ENCODE measurements at regions not wholly inside any gene's neighbourhood (a gene's known extent, or its start where the extent isn't known, plus 50 kb on each side); places are given as distances from the start of the nearest gene placed in this dataset.
"Not testable (repeated sequence)": the region's sequence is repeated elsewhere in the genome, so short reads cannot be mapped to it uniquely, and the experiment has no call there.

- DNase-seq (ENCODE audit: low read depth): no peak
Measured at GRCh38 chr9:86575137-86575536, 220.9 kb upstream of the TUT7 start.

DNA sequence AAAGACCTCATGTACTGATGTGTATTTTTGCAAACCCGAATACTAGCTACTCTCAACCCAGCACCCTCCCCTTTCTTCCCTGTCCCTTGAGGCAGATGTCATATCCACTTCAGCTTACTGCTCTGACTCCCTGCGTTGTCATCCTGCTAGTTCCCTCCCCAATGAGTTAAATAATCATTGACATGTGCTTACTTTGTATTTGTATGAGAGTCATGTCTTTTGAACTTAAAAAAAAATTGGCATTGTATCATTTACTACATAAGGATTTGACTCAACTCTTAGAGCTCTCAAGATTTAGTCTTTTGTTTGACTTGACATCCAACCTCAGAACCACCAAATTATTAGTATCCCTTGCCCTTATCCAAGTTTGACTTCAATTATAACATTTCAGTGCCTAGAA is 219.7 kb upstream of the TUT7 start:
- DNase-seq (ENCODE audit: low read depth): no peak

DNA sequence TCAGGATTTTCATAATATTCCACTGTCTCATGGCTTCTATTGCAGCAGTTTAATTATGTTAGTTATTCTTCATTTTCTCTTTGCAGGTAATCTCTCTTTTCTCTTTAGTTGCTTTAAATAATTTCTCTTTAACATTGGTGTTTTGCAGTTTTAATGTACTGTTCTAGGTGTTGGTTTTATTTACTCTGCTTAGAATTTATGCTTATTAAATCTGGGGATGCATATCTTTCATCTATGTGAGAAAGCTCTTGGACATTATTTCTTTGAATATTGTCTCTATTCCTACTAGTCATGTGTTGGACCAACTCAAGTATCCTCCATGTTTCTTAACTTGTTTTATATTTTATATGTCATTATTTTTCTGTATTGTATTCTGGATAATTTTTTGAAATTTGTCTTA is 218.7 kb upstream of the TUT7 start:
- no peak for DNase-seq (ENCODE audit: low read depth)

GRCh38 chr9:86565603-86566002 is 211.4 kb upstream of the TUT7 start:
- DNase-seq (ENCODE audit: low read depth): not testable (repeated sequence)

GRCh38 chr9:86563936-86564335 is 209.7 kb upstream of the TUT7 start:
- DNase-seq (ENCODE audit: low read depth): no peak

DNA sequence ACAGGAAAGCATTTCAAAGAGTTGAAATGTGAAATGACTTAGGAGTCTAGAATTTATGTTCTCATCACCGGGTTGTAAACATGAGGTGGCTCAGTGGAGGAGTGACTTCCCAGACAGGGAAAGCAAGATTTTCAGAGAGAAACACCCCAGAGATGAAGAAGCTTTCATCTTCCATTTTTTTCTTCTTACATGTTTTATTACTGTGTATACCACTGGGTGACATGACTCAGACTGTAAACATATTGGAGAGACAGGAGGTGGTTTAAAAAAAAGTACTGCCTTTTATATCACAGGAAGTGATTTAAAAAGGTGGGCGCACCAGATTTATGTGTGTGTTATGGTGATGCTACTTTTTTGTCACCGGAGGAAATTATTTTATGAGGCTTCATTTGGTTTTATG is 209.1 kb upstream of the TUT7 start:
- peak; percentile 71 for DNase-seq (ENCODE audit: low read depth)

DNA sequence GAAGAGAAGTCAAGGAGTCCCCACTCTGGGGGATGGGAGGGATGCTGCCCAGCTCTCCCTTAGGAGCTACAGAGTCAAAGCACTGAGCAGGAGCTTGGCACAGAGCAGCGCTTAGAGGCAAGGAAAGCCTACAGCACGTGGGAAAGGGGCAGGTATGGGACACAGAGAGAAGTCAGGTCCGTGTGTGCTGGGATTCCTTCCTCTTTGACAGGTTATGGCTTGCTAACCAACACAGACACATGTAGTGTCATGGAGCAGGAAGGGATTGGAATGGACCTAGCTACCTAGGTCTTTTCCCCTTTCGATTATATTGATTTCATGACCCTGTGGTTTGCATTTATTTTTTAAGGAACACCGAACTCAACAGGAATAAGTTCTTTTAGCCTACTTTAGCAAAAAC is 208.5 kb upstream of the TUT7 start:
- no peak for DNase-seq (ENCODE audit: low read depth)

DNA sequence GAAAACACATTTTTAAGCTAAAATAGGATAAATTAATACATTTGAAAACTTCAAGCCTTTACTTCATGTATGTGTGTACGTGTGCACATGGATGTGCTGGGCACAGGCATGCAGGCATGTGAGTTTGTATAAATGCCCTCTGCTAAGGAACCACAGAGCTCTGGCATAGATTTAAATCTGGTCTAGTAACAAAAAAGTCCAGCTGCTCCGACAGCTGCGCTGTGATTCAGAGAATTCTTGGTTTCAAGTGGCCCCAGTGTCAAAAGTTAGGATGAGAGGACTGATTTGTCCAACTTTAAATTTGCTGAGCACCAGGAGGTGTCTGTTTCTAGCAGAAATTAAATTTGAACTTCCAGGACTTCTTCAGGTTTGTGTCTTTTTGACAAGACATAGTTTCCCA is 203.7 kb upstream of the TUT7 start:
- no peak for DNase-seq (ENCODE audit: low read depth)

DNA sequence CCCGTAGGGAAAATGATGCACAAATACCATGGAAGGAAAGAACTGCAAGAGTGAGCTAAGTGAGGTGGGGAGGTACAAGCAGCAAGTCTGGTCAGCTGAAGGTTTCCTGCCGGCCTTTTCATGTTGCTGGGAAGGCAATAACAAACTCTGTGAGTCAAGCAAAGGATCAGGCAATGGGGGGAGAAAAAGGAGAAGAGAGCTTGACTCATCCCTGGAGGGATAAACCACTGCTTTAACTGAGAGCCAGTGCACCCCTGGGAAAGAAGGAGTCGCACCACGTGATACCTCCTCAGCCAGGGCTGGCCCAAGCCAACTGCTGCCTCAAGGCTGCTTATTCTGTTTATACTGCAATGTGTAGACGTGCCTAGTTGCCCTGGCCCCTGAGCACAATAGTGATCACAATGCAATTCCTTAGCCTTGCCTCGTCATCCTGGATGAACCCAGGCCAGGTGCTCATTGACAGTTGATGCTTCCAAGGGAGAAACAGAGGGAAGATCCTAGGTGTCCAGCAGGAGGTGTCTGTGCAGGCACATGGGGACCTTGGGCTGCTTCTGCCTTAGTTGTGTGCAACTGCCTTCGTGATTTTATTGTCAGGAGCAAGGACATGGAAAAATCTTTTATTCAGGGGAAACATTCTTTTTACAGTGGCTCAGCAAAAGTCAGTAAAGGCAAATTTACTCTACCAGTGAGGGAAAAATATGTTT is 203.0 kb upstream of the TUT7 start:
- DNase-seq (ENCODE audit: low read depth): peak; percentile 98

GRCh38 chr9:86555661-86556060 is 201.5 kb upstream of the TUT7 start:
- DNase-seq (ENCODE audit: low read depth): no peak

DNA sequence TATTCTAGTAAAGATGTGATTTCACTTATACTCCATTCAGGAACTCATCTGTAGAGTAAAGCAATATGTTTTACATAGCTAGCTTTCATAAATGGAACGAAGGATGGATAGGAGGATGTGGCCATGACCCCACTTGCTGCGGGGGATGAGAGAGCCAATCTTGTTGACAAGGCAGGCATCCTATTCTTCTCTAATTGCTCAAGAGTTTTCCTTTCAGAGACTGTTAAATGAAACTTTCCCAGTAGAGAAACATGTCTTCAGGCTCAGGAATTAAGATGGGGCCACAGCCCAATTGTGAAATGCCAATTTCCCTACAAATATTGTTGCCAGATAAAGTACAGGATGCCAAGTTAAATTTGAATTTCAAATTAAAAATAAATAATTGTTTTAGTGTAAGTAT is 196.2 kb upstream of the TUT7 start:
- DNase-seq (ENCODE audit: low read depth): peak; percentile 80

DNA sequence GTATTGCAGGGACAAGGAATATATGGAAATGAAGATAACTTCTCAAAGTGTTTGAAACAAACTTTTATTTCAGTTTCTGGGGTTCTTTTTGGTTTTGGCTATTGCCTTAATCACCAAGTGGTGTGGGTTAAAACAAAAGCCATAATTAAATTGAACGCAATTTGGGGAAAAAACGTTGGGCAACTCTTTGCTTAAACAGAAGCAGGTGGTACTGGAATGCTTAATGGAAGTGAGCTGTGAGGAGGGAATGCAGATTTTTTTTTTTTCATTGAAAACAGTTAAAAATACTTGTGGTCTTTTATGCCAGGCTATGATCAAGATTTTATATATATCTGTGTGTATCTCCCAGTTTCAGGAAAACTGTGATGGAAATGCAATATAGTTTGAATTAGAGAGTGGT is 195.7 kb upstream of the TUT7 start:
- no peak for DNase-seq (ENCODE audit: low read depth)

DNA sequence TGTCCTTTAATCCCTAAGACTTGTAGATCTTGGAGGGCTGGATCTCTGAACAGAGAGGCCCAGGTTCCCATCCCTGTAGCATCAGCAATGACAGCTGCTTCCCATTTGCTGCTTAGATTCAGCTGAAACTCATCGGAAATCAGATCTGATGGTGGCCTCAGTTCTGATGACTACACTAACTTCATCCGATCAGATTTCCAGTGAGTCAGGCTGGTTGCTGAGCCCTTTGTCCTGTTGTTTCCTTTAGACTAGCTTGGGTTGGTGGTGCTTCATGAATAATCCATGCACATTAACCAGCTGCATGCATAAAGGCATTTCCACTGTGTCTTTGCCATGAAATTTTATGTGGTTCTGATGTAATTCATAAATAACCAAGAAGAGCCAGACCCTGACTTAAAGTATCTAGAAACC is 195.2 kb upstream of the TUT7 start:
- DNase-seq (ENCODE audit: low read depth): peak; percentile 68

GRCh38 chr9:86548220-86548619 is 194.0 kb upstream of the TUT7 start:
- DNase-seq (ENCODE audit: low read depth): peak; percentile 61

DNA sequence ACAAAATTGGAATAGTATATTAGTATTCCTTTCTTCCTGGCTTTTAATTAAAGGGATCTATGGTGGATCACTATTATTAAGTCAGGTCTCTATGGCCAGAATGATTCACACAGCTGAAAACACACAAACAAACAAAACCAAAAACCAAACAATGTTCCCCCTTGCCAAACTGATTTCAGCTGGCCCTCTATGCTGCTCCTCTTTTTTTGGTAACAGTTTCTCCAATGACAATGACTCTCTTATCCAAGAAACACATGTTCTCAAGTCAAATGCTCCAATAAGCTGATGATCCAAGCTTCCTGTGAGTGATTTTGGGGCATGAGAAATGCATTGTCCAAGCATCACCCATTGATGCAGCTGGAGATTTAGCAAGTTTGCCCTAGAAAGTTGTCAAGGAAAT is 193.4 kb upstream of the TUT7 start:
- no peak for DNase-seq (ENCODE audit: low read depth)

GRCh38 chr9:86546712-86547111 is 192.5 kb upstream of the TUT7 start:
- no peak for DNase-seq (ENCODE audit: low read depth)

- peak; percentile 12 for DNase-seq (ENCODE audit: low read depth)
Measured at GRCh38 chr9:86545090-86545489, 190.9 kb upstream of the TUT7 start.

DNA sequence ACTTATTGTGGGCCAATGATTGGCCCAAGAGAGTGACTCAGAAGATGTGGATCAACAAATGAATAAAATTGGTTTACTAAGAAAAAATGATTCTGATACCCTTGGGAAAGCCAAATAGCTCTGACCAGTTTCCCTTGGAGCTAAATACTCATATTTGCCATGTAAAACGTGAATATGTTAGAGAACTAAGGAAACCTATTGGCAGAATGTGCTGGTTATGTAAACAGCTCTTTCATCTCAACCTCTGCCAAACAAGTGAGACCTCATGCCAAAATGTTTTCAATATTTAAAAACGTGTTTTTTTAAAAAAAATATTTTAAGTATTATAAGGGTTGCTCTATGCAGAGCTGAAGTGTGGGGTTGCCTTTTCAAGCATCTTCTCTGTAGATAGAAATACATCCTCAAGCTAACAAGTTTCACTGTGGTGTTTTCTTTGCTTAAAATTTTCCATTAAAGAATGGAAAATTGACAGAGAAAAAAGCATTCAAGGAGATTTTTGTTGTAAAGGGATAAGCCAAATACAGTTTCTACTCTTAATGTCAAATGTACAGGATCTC is 186.9 kb upstream of the TUT7 start:
- DNase-seq (ENCODE audit: low read depth): no peak

GRCh38 chr9:86535406-86535915 is 181.3 kb upstream of the TUT7 start:
- DNase-seq (ENCODE audit: low read depth): no peak

DNA sequence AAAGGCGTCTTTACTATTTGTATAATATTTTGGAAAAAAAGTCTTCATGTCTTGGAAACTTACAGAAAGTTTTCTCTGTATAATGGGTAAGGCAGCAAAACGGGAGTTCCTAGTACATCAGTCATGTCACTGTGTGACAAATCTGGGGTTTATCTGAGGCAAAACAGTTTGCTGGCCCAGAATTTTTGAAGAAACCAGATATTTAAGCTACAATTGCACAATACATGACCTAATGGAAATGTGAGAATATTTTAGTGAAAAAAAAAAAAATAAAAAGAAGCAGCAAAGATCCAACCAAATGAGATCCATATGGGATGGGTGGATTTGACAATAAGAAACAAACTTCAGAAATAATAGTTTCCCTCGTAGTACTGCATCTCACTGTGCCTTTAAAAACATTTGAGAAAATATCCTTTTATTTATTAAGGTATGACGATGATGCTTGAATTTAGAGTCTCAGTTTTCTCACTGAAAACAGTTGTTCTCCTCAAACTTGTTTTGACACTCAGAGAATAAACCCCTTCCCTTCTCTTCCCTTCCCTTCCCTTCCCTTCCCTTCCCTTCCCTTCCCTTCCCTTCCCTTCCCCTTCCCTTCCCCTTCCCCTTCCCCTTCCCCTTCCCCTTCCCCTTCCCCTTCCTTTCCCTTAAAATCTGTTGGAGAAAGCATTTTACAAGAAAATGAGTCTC is 180.5 kb upstream of the TUT7 start:
- peak; percentile 88 for DNase-seq (ENCODE audit: low read depth)

- DNase-seq (ENCODE audit: low read depth): no peak
Measured at GRCh38 chr9:86531971-86532640, 177.9 kb upstream of the TUT7 start.

GRCh38 chr9:86531273-86531970 is 177.2 kb upstream of the TUT7 start:
- DNase-seq (ENCODE audit: low read depth): no peak

Data from amniotic epithelial cell (primary cell).